ENCODE measurements at regions not wholly inside any gene's neighbourhood (a gene's known extent, or its start where the extent isn't known, plus 50 kb on each side); places are given as distances from the start of the nearest gene placed in this dataset.

DNA sequence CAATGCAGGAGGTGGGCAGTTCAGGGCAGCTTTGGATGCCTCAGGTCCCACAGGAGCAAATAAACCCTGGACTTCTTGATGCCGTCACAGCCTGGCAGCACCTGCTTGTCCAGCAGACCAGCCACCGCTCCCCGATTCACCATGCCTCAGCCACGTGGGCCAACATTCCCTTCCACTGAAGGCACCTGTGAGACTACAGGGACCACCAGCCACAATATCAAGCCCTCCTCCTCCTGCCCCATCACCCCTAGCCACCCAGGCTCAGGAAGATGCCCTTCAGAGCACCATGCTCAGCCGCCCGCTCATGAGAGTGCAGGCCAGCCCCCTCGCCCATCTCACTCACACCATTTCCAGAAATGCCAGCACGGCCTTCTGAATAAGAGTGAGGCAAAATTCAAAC lies 234.7 kb downstream of the SYK start:
- Histone ChIP-seq H3K27ac (ENCODE audit: low read length) (no peak overlapping the region), H3K4me3 (ENCODE audit: low read length) (no peak overlapping the region), H3K4me1 (ENCODE audit: control insufficient read depth, insufficient read depth, low read length) (peaks cover 23% of the 10 kb centered on the region), H3K27me3 (ENCODE audit: control insufficient read depth, insufficient read depth, low read length) (no peaks in the 10 kb centered on the region), H3K9me3 (ENCODE audit: control insufficient read depth, insufficient read depth, low read length) (no peaks in the 10 kb centered on the region), H3K36me3 (ENCODE audit: control insufficient read depth, insufficient read depth, low read length) (no peaks in the 10 kb centered on the region)
- ATAC-seq (no peak), DNase-seq (no peak)
- Mint-ChIP-seq H3K27me3 (ENCODE audit: low read depth in 2 of 2) (peaks cover 0 to 4% of the 10 kb centered on the region in 2 donors), H3K4me1 (peaks cover 37 to 47% of the 10 kb centered on the region in 2 donors), H3K4me3 (no peak overlapping the region), H3K27ac (no peak overlapping the region), H3K36me3 (no peaks in the 10 kb centered on the region), H3K9me3 (no peaks in the 10 kb centered on the region)
- 91% methylated on average over 8 of the region's 8 CpGs for WGBS (ENCODE audit: insufficient coverage)
- intact Hi-C loops (cut with micrococcal nuclease), result loop anchor here (2.0 to 5.0 kb wide), 4 partner anchors 216 to 691 kb away; no protein-coding TSS in a partner anchor
- TF ChIP-seq, protein P1, sequence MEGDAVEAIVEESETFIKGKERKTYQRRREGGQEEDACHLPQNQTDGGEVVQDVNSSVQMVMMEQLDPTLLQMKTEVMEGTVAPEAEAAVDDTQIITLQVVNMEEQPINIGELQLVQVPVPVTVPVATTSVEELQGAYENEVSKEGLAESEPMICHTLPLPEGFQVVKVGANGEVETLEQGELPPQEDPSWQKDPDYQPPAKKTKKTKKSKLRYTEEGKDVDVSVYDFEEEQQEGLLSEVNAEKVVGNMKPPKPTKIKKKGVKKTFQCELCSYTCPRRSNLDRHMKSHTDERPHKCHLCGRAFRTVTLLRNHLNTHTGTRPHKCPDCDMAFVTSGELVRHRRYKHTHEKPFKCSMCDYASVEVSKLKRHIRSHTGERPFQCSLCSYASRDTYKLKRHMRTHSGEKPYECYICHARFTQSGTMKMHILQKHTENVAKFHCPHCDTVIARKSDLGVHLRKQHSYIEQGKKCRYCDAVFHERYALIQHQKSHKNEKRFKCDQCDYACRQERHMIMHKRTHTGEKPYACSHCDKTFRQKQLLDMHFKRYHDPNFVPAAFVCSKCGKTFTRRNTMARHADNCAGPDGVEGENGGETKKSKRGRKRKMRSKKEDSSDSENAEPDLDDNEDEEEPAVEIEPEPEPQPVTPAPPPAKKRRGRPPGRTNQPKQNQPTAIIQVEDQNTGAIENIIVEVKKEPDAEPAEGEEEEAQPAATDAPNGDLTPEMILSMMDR (IDR thresholded peaks at IDR 0.05), result no peak

DNA sequence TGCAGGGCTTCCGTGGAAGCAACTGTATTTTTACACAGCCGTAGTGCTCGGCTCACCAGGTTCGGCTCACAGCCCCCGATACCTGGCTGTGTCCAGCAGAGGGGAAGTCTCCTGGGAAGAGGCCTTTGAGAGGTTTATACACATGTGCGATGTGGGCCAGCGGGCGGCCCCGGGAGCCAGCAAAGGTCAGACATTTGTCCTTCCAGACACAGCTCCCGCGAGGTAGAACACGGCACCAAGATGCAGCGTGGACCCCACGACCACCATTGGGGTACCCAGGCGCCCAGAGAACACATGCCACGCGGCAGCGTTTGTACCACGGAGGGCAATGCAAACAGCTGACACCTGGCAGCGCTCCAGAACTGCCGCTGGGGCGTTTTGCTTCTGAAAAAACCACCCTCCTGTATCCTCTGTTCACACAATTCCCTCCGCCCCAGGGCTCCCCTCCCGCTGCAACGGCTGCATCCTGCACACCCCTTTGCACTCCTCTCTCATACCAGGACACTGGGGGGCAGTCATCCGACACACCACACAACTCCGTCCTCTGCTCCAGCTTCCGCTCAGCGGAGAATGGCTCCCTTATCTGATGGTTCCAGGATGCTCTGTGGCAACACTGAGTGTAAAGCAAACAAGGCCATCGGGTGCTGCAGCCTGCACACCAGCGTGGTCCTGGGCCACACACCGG lies 235.3 kb downstream of the SYK start:
- Mint-ChIP-seq H3K27me3 (ENCODE audit: low read depth in 2 of 2) (peaks cover 0 to 4% of the 10 kb centered on the region in 2 donors), H3K4me3 (peak overlapping the region; percentile 69), H3K9me3 (no peaks in the 10 kb centered on the region), H3K27ac (peak overlapping the region in 1 of 2 donors; percentile 71), H3K4me1 (peaks cover 37 to 47% of the 10 kb centered on the region in 2 donors), H3K36me3 (no peaks in the 10 kb centered on the region)
- peaks cover 23% of the 10 kb centered on the region for H3K4me1 ChIP-seq (ENCODE audit: control insufficient read depth, insufficient read depth, low read length)
- H3K4me3 ChIP-seq (ENCODE audit: low read length), result no peak overlapping the region
- no peaks in the 10 kb centered on the region for H3K27me3 ChIP-seq (ENCODE audit: control insufficient read depth, insufficient read depth, low read length)
- ATAC-seq (peak; percentile 78 to 86 (median 82)), DNase-seq (peak; percentile 36 to 75)
- intact Hi-C loops (cut with micrococcal nuclease), result loop anchor here (2.0 to 5.0 kb wide), 4 partner anchors 215 to 690 kb away; no protein-coding TSS in a partner anchor
- WGBS (ENCODE audit: insufficient coverage), result 26% methylated on average over 32 of the region's 32 CpGs
- H3K27ac ChIP-seq (ENCODE audit: low read length), result no peak overlapping the region
- no peaks in the 10 kb centered on the region for H3K9me3 ChIP-seq (ENCODE audit: control insufficient read depth, insufficient read depth, low read length)
- TF ChIP-seq, protein P1 (IDR thresholded peaks at IDR 0.05), result peak; percentile 53
- no peaks in the 10 kb centered on the region for H3K36me3 ChIP-seq (ENCODE audit: control insufficient read depth, insufficient read depth, low read length)

DNA sequence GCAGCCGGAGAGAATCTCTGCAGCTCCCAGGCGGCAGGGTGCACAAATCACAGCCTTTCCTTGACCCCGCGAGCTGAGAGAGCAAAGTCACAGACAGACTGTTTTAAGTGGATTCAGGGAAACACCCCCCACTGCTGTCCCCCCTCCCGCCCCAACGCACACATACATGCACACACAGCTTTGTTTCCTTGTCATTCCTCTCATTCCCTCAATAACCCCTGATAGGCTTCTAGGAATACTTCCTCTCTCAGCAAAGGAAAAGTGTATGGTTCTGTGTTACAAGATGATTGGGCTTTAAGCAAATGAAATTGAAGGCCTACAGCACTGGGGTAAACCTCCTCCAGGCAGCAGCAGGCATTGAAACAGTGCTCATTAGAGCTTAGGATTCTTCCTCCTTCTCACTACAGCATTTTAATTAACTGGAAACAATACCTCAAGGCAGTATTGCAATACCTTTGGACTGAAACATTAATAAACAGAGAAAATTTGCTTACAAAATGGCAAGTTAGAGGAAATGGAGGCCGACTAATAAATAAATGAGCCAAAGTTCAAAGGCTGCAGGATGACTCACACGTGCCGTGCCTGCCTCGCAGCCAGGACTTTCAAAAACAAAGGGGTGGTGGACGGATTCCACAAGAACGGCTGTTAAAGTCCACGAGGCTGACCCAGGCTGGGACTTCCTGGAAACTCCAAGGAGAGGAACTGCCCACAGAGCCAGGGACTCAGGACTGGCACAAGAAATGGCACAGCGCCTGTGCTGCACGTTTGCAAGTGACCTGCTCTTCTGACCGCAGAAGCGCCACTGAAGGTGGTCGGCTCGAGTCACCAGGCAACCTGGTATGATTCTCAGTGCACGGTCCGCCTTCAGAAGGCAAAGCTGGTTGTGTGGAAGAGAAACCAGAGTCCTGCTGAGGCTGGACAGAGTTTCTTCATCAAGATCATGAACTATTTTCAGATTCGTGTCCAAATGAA lies 236.2 kb downstream of the SYK start:
- Histone ChIP-seq H3K36me3 (ENCODE audit: control insufficient read depth, insufficient read depth, low read length) (no peaks in the 10 kb centered on the region), H3K9me3 (ENCODE audit: control insufficient read depth, insufficient read depth, low read length) (no peaks in the 10 kb centered on the region), H3K27ac (ENCODE audit: low read length) (no peak overlapping the region), H3K27me3 (ENCODE audit: control insufficient read depth, insufficient read depth, low read length) (no peaks in the 10 kb centered on the region), H3K4me1 (ENCODE audit: control insufficient read depth, insufficient read depth, low read length) (peaks cover 23% of the 10 kb centered on the region), H3K4me3 (ENCODE audit: low read length) (no peak overlapping the region)
- 63% methylated on average over 22 of the region's 22 CpGs for WGBS (ENCODE audit: insufficient coverage)
- no peak for DNase-seq
- peaks cover 37 to 47% of the 10 kb centered on the region in 2 donors for H3K4me1 Mint-ChIP-seq
- no peaks in the 10 kb centered on the region for H3K9me3 Mint-ChIP-seq
- TF ChIP-seq, protein P1 (IDR thresholded peaks at IDR 0.05), result peak; percentile 9
- H3K27ac Mint-ChIP-seq, result peak overlapping the region in 1 of 2 donors; percentile 71
- intact Hi-C loops (cut with micrococcal nuclease), result loop anchor here (2.0 to 5.0 kb wide), 4 partner anchors 215 to 690 kb away; no protein-coding TSS in a partner anchor
- no peak for ATAC-seq
- peaks cover 0 to 4% of the 10 kb centered on the region in 2 donors for H3K27me3 Mint-ChIP-seq (ENCODE audit: low read depth in 2 of 2)
- no peaks in the 10 kb centered on the region for H3K36me3 Mint-ChIP-seq
- peak overlapping the region; percentile 69 for H3K4me3 Mint-ChIP-seq
